Calu3 (cell line): ENCODE measurements at regions not wholly inside any gene's neighbourhood (a gene's known extent, or its start where the extent isn't known, plus 50 kb on each side); places are given as distances from the start of the nearest gene placed in this dataset.

ENCODE experiments used
- BruUV-seq: library from RNA; stranded (reverse); fragments of 400-500 nt; replicated peaks from 2 replicates; lab custom pipeline; 2021; lab: Mats Ljungman, UMichigan
- CTCF ChIA-PET: fragments of 300-600 bp; sonication (Branson Sonifier 250); formaldehyde crosslinking; loops from one replicate; lab custom pipeline; 2022; ENCODE audit warnings: antibody characterized with exemption; lab: Charles Lee
- DNase-seq: peaks from one replicate; pipeline ENCODE4 v3.0.0; 2022
- H3K27ac Mint-ChIP-seq: one replicate; pipeline ENCODE4 v1.8.0; 2022; ENCODE audit warnings: mixed read lengths; ENCODE audit not compliant: unreplicated experiment
- H3K27me3 Mint-ChIP-seq: one replicate; pipeline ENCODE4 v1.8.0; 2022; ENCODE audit warnings: mixed read lengths; ENCODE audit not compliant: unreplicated experiment
- H3K36me3 Mint-ChIP-seq: one replicate; pipeline ENCODE4 v1.8.0; 2022; ENCODE audit warnings: mild to moderate bottlenecking, moderate library complexity, mixed read lengths; ENCODE audit not compliant: insufficient read depth, unreplicated experiment
- H3K4me1 Mint-ChIP-seq: one replicate; pipeline ENCODE4 v1.8.0; 2022; ENCODE audit warnings: mild to moderate bottlenecking, low read depth, mixed read lengths; ENCODE audit not compliant: unreplicated experiment
- H3K4me3 Mint-ChIP-seq: one replicate; pipeline ENCODE4 v1.8.0; 2022; ENCODE audit warnings: mild to moderate bottlenecking, low read depth, moderate library complexity, mixed read lengths; ENCODE audit not compliant: unreplicated experiment
- H3K9me3 Mint-ChIP-seq: one replicate; pipeline ENCODE4 v1.8.0; 2022; ENCODE audit warnings: low read depth, mixed read lengths; ENCODE audit not compliant: unreplicated experiment
- CTCF ChIP-seq: fragments of 200-600 bp; IDR thresholded peaks from one replicate; pipeline ENCODE4 v1.8.0; 2022; ENCODE audit warnings: antibody characterized with exemption; ENCODE audit not compliant: unreplicated experiment
- intact Hi-C: fragments of 100-400 bp; cut with micrococcal nuclease; formaldehyde crosslinking; loops from one replicate; pipeline ENCODE4 v1.10.0; 2022; ENCODE audit not compliant: unreplicated experiment

- no peak overlapping the region for H3K27ac Mint-ChIP-seq
- H3K36me3 Mint-ChIP-seq = no peaks in the 10 kb centered on the region
- no peak for DNase-seq
- no peak for TF ChIP-seq CTCF
- CTCF ChIA-PET = no interaction called here
- H3K4me3 Mint-ChIP-seq = no peak overlapping the region
- H3K9me3 Mint-ChIP-seq = no peaks in the 10 kb centered on the region
- BruUV-seq = no TSS peak
- no peaks in the 10 kb centered on the region for H3K27me3 Mint-ChIP-seq
- intact Hi-C loops = no loop called here
- H3K4me1 Mint-ChIP-seq = peaks cover 26% of the 10 kb centered on the region
These were observed 1241.5 kb downstream of the ROBO2 start for GRCh38 chr3:78281381-78281780.

- Mint-ChIP-seq H3K4me1 (peaks cover 16% of the 10 kb centered on the region), H3K9me3 (no peaks in the 10 kb centered on the region), H3K4me3 (no peak overlapping the region), H3K36me3 (no peaks in the 10 kb centered on the region), H3K27me3 (no peaks in the 10 kb centered on the region), H3K27ac (no peak overlapping the region)
- DNase-seq = no peak
- CTCF ChIA-PET = no interaction called here
- intact Hi-C loops = no loop called here
- no TSS peak for BruUV-seq
- TF ChIP-seq CTCF = no peak
These were observed 1244.1 kb downstream of the ROBO2 start for GRCh38 chr3:78283994-78284393.

- BruUV-seq = no TSS peak
- DNase-seq = no peak
- H3K27me3 Mint-ChIP-seq = no peaks in the 10 kb centered on the region
- H3K4me1 Mint-ChIP-seq = peaks cover 13% of the 10 kb centered on the region
- no peaks in the 10 kb centered on the region for H3K36me3 Mint-ChIP-seq
- H3K27ac Mint-ChIP-seq = no peak overlapping the region
- intact Hi-C loops = no loop called here
- no peaks in the 10 kb centered on the region for H3K9me3 Mint-ChIP-seq
- H3K4me3 Mint-ChIP-seq = no peak overlapping the region
- CTCF ChIA-PET = interaction anchor here (0.7 kb wide), 1 partner anchor 15 kb away, joined by 14 read pairs; no protein-coding TSS in a partner anchor
- TF ChIP-seq CTCF = no peak
These were observed 1245.3 kb downstream of the ROBO2 start for GRCh38 chr3:78285032-78285728.

- no peaks in the 10 kb centered on the region for H3K36me3 Mint-ChIP-seq
- no peak overlapping the region for H3K27ac Mint-ChIP-seq
- no peaks in the 10 kb centered on the region for H3K27me3 Mint-ChIP-seq
- BruUV-seq = no TSS peak
- no peak for DNase-seq
- H3K9me3 Mint-ChIP-seq = no peaks in the 10 kb centered on the region
- TF ChIP-seq CTCF = no peak
- H3K4me3 Mint-ChIP-seq = no peak overlapping the region
- H3K4me1 Mint-ChIP-seq = peaks cover 8% of the 10 kb centered on the region
- CTCF ChIA-PET = no interaction called here
- intact Hi-C loops = no loop called here
These were observed 1247.2 kb downstream of the ROBO2 start for GRCh38 chr3:78287085-78287484.
